ENCODE measurements at regions not wholly inside any gene's neighbourhood (a gene's known extent, or its start where the extent isn't known, plus 50 kb on each side); places are given as distances from the start of the nearest gene placed in this dataset.

DNA sequence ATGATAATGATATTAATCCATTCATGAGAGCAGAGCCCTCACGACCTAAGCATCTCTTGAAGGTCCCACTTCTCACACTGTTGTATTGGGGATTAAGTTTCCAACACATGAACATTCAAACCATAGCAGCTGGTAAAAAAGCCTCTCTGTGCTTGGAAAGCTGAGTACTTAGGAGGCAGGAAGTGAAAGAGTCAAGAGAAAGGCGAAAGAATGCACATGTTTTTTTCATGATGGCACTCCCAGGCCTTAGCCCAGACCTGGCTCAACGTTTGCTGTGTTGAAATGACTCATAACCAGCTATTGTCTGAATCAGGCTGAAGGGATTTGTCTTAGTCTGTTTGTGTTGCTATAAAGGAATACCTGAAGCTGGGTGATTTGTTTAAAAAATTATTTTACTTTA is 84.4 kb upstream of the RGMA start:
- H4K20me1 ChIP-seq (replicated peaks in 1 of 2; ENCODE audit: control insufficient read depth in 1 of 2, insufficient read depth in 2 of 2, low read length in 2 of 2): no peaks in the 10 kb centered on the region
- H2BK15ac ChIP-seq (ENCODE audit: low read length): no peak overlapping the region
- no peak overlapping the region for H2AK5ac ChIP-seq (ENCODE audit: low read depth, low read length)
- no peaks in the 10 kb centered on the region for H3K79me2 ChIP-seq (ENCODE audit: control insufficient read depth in 1 of 2, insufficient read depth in 2 of 2, low read length in 2 of 2)
- H3K23me2 ChIP-seq (ENCODE audit: low read depth, low read length): no peaks in the 10 kb centered on the region
- H3K9ac ChIP-seq (replicated peaks in 1 of 4; ENCODE audit: extremely low read depth in 1 of 4, low read depth in 3 of 4, low read length in 3 of 4): no peak overlapping the region
- no peak overlapping the region for H3K56ac ChIP-seq (replicated peaks; ENCODE audit: insufficient read length, low read depth, low read length)
- no peak overlapping the region for H2BK5ac ChIP-seq (ENCODE audit: low read depth, low read length)
- no peaks in the 10 kb centered on the region for H3K36me3 ChIP-seq (ENCODE audit: control insufficient read depth in 2 of 4, insufficient read depth in 4 of 4, low read length in 3 of 4)
- no peaks in the 10 kb centered on the region for H3K4me1 ChIP-seq (replicated peaks in 1 of 4; ENCODE audit: control insufficient read depth in 3 of 4, insufficient read depth in 4 of 4, low read length in 3 of 4)
- no peak overlapping the region for H2BK120ac ChIP-seq (replicated peaks; ENCODE audit: low read depth, low read length)
- no peak overlapping the region for H3K27ac ChIP-seq (ENCODE audit: low read depth, low read length)
- POLR2A ChIA-PET (ENCODE audit: partially characterized antibody): interaction anchor here (1.3 kb wide), 1 partner anchor 11 kb away, joined by 6 read pairs; no protein-coding TSS in a partner anchor
- H3K79me1 ChIP-seq (ENCODE audit: low read depth, low read length): no peaks in the 10 kb centered on the region
- H3K4ac ChIP-seq (replicated peaks; ENCODE audit: insufficient read length, low read depth, low read length): no peak overlapping the region
- H2BK20ac ChIP-seq (ENCODE audit: low read length): no peak overlapping the region
- no peak for FAIRE-seq
- H4K91ac ChIP-seq (replicated peaks; ENCODE audit: insufficient read length, low read length): no peak overlapping the region
- H3K4me3 ChIP-seq (ENCODE audit: extremely low read depth in 1 of 4, insufficient read depth in 2 of 4, low read depth in 3 of 4, low read length in 4 of 4): no peak overlapping the region
- no peak overlapping the region for H2AFZ ChIP-seq (ENCODE audit: low read length)
- H3K18ac ChIP-seq (ENCODE audit: extremely low read depth, low read length): no peak overlapping the region
- CTCF ChIA-PET (ENCODE audit: partially characterized antibody): interaction anchor here (0.6 to 1.2 kb wide), 3 partner anchors 19 to 86 kb away, joined by 3 to 4 read pairs (median 3); no protein-coding TSS in a partner anchor
- H3K23ac ChIP-seq (ENCODE audit: insufficient read length): no peak overlapping the region
- no peak overlapping the region for H4K8ac ChIP-seq (ENCODE audit: extremely low read depth, insufficient read depth, low read length)
- no peak overlapping the region for H4K5ac ChIP-seq (ENCODE audit: insufficient read length, low read depth, low read length)
- H3K4me2 ChIP-seq (ENCODE audit: insufficient read depth in 1 of 2, low read depth in 2 of 2, low read length in 2 of 2): no peak overlapping the region
- H3K27me3 ChIP-seq (replicated peaks in 1 of 4; ENCODE audit: control insufficient read depth in 3 of 4, extremely low read depth in 1 of 4, insufficient read depth in 3 of 4, low read length in 3 of 4): peaks cover 0 to under 1% (median 0%) of the 10 kb centered on the region in 4 experiments; a peak in 1 of 7 replicates
- H2BK12ac ChIP-seq (ENCODE audit: low read depth, low read length): no peak overlapping the region
- H3K9me3 ChIP-seq (ENCODE audit: insufficient read depth in 2 of 2, low read depth in 1 of 2, low read length in 1 of 2): peaks cover 0 to 8% of the 10 kb centered on the region in 2 experiments; a peak in 1 of 4 replicates
- WGBS, 2 experiments (ENCODE audit: extremely low coverage in 1 of 2, insufficient coverage in 1 of 2, insufficient read length in 1 of 2, insufficient replicate concordance in 2 of 2, low coverage in 1 of 2, low lambda C conversion rate in 2 of 2, missing lambda C conversion rate in 1 of 2): 75% methylated on average over 3 of the region's 3 CpGs; no CpG with 5 or more reads in 1 of the 2 experiments
- DNase-seq (ENCODE audit: low read depth in 1 of 2, low spot score in 2 of 2): no peak
- H3K14ac ChIP-seq (ENCODE audit: insufficient read length): no peak overlapping the region
- TF ChIP-seq KDM5A (IDR thresholded peaks at IDR 0.05; ENCODE audit: low read length) (no peak), SIN3A (conservative IDR thresholded peaks at IDR 0.05 in 1 of 2, IDR thresholded peaks at IDR 0.05 in 1 of 2; ENCODE audit: low read depth in 1 of 2, low read length in 2 of 2) (no peak), MAFK (IDR thresholded peaks at IDR 0.05; ENCODE audit: low read depth, low read length) (no peak), HDAC2 (IDR thresholded peaks at IDR 0.05; ENCODE audit: borderline replicate concordance in 1 of 2, low read depth in 2 of 2, low read length in 2 of 2) (no peak), TAF1 (IDR thresholded peaks at IDR 0.05; ENCODE audit: low read depth, low read length) (no peak), EP300 (IDR thresholded peaks at IDR 0.05; ENCODE audit: borderline replicate concordance in 1 of 2, low read depth in 2 of 2, low read length in 2 of 2) (no peak)
- TF ChIP-seq, protein P1, sequence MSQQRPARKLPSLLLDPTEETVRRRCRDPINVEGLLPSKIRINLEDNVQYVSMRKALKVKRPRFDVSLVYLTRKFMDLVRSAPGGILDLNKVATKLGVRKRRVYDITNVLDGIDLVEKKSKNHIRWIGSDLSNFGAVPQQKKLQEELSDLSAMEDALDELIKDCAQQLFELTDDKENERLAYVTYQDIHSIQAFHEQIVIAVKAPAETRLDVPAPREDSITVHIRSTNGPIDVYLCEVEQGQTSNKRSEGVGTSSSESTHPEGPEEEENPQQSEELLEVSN (IDR thresholded peaks at IDR 0.05): no peak
- TF ChIP-seq, protein P2, sequence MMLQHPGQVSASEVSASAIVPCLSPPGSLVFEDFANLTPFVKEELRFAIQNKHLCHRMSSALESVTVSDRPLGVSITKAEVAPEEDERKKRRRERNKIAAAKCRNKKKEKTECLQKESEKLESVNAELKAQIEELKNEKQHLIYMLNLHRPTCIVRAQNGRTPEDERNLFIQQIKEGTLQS (IDR thresholded peaks at IDR 0.05; ENCODE audit: insufficient read depth, low read depth, low read length): no peak
- TF ChIP-seq, protein P3, sequence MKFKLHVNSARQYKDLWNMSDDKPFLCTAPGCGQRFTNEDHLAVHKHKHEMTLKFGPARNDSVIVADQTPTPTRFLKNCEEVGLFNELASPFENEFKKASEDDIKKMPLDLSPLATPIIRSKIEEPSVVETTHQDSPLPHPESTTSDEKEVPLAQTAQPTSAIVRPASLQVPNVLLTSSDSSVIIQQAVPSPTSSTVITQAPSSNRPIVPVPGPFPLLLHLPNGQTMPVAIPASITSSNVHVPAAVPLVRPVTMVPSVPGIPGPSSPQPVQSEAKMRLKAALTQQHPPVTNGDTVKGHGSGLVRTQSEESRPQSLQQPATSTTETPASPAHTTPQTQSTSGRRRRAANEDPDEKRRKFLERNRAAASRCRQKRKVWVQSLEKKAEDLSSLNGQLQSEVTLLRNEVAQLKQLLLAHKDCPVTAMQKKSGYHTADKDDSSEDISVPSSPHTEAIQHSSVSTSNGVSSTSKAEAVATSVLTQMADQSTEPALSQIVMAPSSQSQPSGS (IDR thresholded peaks at IDR 0.05; ENCODE audit: low read length): no peak

Data from H1 (cell line).